ENCODE measurements at regions not wholly inside any gene's neighbourhood (a gene's known extent, or its start where the extent isn't known, plus 50 kb on each side); places are given as distances from the start of the nearest gene placed in this dataset.
A peak's percentile ranks its signal among the peaks of the same experiment; 100 is the strongest.

DNA sequence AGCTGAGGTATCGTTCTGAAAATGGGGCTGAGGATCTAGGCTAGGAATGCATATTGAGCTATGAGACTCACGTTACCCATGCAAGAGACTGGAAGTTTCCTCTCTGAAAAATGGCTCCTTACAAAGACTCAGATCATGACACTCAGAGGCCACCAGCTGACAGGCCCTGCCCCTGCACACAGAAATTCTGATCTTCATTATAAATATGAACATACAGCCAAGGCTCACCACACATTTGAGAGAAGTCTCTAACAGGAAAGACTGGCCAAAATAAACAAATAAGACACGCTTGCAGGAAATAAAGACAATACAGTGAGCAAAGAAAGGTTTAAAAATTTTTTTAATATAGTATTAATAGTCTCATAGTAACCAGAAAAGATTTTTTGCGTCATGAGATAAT is 365.9 kb downstream of the NFIB start:
- no peak for TF ChIP-seq ZNF292 (tag by site-specific recombination; IDR thresholded peaks at IDR 0.05; ENCODE audit: borderline replicate concordance, low read depth)
- TF ChIP-seq IKZF3 (tag by site-specific recombination; IDR thresholded peaks at IDR 0.05), result no peak
- TF ChIP-seq ZNF843 (tag by site-specific recombination; IDR thresholded peaks at IDR 0.05), result no peak
- no peak for TF ChIP-seq ZNF585B (tag by site-specific recombination; IDR thresholded peaks at IDR 0.05)
- TF ChIP-seq KLF9 (tag by site-specific recombination; IDR thresholded peaks at IDR 0.05; ENCODE audit: low read depth), result no peak
- CTCF ChIA-PET, result no interaction called here
- POLR2A ChIA-PET, result no interaction called here
- Histone ChIP-seq H3K27ac (ENCODE audit: extremely low read depth, low read depth, low read length) (no peak overlapping the region), H3K4me1 (ENCODE audit: control insufficient read depth, insufficient read depth, low read length) (peaks cover 7% of the 10 kb centered on the region), H3K9me3 (ENCODE audit: control insufficient read depth, insufficient read depth, low read depth, low read length) (no peaks in the 10 kb centered on the region), H3K4me3 (ENCODE audit: low read depth, low read length) (no peak overlapping the region), H3K36me3 (ENCODE audit: control insufficient read depth in 2 of 2, insufficient read depth in 1 of 2, low read length in 2 of 2) (no peaks in the 10 kb centered on the region)

GRCh38 chr9:13943176-13943575 is 370.8 kb downstream of the NFIB start:
- POLR2A ChIA-PET, result no interaction called here
- Histone ChIP-seq H3K27ac (ENCODE audit: extremely low read depth, low read depth, low read length) (no peak overlapping the region), H3K9me3 (ENCODE audit: control insufficient read depth, insufficient read depth, low read depth, low read length) (no peaks in the 10 kb centered on the region), H3K4me3 (ENCODE audit: low read depth, low read length) (no peak overlapping the region), H3K36me3 (ENCODE audit: control insufficient read depth in 2 of 2, insufficient read depth in 1 of 2, low read length in 2 of 2) (no peaks in the 10 kb centered on the region), H3K4me1 (ENCODE audit: control insufficient read depth, insufficient read depth, low read length) (no peaks in the 10 kb centered on the region; the same call in 1 of the 2 replicates)
- CTCF ChIA-PET, result interaction anchor here (0.8 kb wide), 1 partner anchor 26 kb away, joined by 3 read pairs; no protein-coding TSS in a partner anchor
- TF ChIP-seq ZNF529 (tag by site-specific recombination; IDR thresholded peaks at IDR 0.05; ENCODE audit: insufficient replicate concordance) (no peak), ZNF423 (tag by site-specific recombination; IDR thresholded peaks at IDR 0.05) (no peak), AEBP2 (tag by site-specific recombination; IDR thresholded peaks at IDR 0.05; ENCODE audit: borderline replicate concordance) (no peak), PATZ1 (tag by site-specific recombination; IDR thresholded peaks at IDR 0.05) (no peak), RBAK (tag by site-specific recombination; IDR thresholded peaks at IDR 0.05) (no peak), ZNF112 (tag by site-specific recombination; IDR thresholded peaks at IDR 0.05) (no peak), ZNF223 (tag by site-specific recombination; IDR thresholded peaks at IDR 0.05) (no peak), KLF8 (tag by site-specific recombination; IDR thresholded peaks at IDR 0.05) (no peak), GLI2 (tag by site-specific recombination; IDR thresholded peaks at IDR 0.05; ENCODE audit: borderline replicate concordance, low read depth) (no peak), ZFP37 (tag by site-specific recombination; IDR thresholded peaks at IDR 0.05) (no peak)
- TF ChIP-seq, protein P1, sequence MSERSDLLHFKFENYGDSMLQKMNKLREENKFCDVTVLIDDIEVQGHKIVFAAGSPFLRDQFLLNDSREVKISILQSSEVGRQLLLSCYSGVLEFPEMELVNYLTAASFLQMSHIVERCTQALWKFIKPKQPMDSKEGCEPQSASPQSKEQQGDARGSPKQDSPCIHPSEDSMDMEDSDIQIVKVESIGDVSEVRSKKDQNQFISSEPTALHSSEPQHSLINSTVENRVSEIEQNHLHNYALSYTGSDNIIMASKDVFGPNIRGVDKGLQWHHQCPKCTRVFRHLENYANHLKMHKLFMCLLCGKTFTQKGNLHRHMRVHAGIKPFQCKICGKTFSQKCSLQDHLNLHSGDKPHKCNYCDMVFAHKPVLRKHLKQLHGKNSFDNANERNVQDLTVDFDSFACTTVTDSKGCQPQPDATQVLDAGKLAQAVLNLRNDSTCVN (tag by site-specific recombination; optimal IDR thresholded peaks at IDR 0.05), result no peak

DNA sequence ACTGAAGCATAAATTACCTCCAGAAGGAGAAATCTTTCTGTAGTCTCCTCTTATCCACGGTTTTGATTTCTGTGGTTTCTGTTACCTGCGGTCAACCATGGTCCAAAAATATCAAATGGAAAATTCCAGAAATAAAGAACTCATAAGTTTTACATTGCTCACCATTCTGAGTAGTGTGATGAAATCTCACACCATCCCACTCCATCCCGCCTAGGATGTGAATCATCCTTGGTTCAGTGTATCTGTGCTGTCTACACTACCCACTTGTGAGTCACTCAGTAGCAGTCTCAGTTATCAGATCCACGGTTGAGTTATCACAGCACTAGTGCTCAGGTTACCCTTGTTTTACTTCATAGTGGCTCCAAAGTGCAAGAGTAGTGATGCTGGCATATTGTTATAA is 371.2 kb downstream of the NFIB start:
- Histone ChIP-seq H3K36me3 (ENCODE audit: control insufficient read depth in 2 of 2, insufficient read depth in 1 of 2, low read length in 2 of 2) (no peaks in the 10 kb centered on the region), H3K4me3 (ENCODE audit: low read depth, low read length) (no peak overlapping the region), H3K27ac (ENCODE audit: extremely low read depth, low read depth, low read length) (no peak overlapping the region), H3K9me3 (ENCODE audit: control insufficient read depth, insufficient read depth, low read depth, low read length) (no peaks in the 10 kb centered on the region), H3K4me1 (ENCODE audit: control insufficient read depth, insufficient read depth, low read length) (no peaks in the 10 kb centered on the region; the same call in 1 of the 2 replicates)
- CTCF ChIA-PET, result interaction anchor here (0.8 kb wide), 1 partner anchor 27 kb away, joined by 4 read pairs; no protein-coding TSS in a partner anchor
- POLR2A ChIA-PET, result no interaction called here
- TF ChIP-seq EGR2 (tag by site-specific recombination; IDR thresholded peaks at IDR 0.05; ENCODE audit: low read depth) (peak; percentile 34; the same call in 1 of the 2 replicates), ZNF24 (tag by site-specific recombination; IDR thresholded peaks at IDR 0.05) (0 out of 2 replicates have a peak, but pooled peaks have one; percentile 48)
- TF ChIP-seq, protein P2, sequence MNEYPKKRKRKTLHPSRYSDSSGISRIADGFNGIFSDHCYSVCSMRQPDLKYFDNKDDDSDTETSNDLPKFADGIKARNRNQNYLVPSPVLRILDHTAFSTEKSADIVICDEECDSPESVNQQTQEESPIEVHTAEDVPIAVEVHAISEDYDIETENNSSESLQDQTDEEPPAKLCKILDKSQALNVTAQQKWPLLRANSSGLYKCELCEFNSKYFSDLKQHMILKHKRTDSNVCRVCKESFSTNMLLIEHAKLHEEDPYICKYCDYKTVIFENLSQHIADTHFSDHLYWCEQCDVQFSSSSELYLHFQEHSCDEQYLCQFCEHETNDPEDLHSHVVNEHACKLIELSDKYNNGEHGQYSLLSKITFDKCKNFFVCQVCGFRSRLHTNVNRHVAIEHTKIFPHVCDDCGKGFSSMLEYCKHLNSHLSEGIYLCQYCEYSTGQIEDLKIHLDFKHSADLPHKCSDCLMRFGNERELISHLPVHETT (tag by site-specific recombination; IDR thresholded peaks at IDR 0.05), result no peak
- TF ChIP-seq, protein P3, sequence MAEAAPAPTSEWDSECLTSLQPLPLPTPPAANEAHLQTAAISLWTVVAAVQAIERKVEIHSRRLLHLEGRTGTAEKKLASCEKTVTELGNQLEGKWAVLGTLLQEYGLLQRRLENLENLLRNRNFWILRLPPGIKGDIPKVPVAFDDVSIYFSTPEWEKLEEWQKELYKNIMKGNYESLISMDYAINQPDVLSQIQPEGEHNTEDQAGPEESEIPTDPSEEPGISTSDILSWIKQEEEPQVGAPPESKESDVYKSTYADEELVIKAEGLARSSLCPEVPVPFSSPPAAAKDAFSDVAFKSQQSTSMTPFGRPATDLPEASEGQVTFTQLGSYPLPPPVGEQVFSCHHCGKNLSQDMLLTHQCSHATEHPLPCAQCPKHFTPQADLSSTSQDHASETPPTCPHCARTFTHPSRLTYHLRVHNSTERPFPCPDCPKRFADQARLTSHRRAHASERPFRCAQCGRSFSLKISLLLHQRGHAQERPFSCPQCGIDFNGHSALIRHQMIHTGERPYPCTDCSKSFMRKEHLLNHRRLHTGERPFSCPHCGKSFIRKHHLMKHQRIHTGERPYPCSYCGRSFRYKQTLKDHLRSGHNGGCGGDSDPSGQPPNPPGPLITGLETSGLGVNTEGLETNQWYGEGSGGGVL (tag by site-specific recombination; IDR thresholded peaks at IDR 0.05), result peak; percentile 15; the same call in 1 of the 2 replicates

All from HEK293 (cell line).